Endothelial cell of umbilical vein (primary cell): ENCODE measurements at regions not wholly inside any gene's neighbourhood (a gene's known extent, or its start where the extent isn't known, plus 50 kb on each side); places are given as distances from the start of the nearest gene placed in this dataset.

ENCODE experiments used
- CTCF ChIP-seq, 2 donors: IDR thresholded peaks; 1 replicate in 1 of 2; 2 replicates in 1 of 2; pipeline ENCODE4 v1.5.1; 2011; ENCODE audit warnings: low read length in 2 of 2, mild to moderate bottlenecking in 2 of 2, moderate library complexity in 2 of 2, control low read depth in 1 of 2, inconsistent platforms in 1 of 2, low read depth in 1 of 2; ENCODE audit not compliant: insufficient read depth in 1 of 2; ENCODE audit errors: extremely low read depth in 1 of 2
- POLR2A ChIP-seq: IDR thresholded peaks from 2 replicates; pipeline ENCODE4 v1.6.1; 2012; ENCODE audit warnings: low read depth, mild to moderate bottlenecking, control low read depth, low read length

GRCh38 chr13:68976287-68976686 lies 1131.3 kb upstream of the ATXN8OS start:
- TF ChIP-seq CTCF (IDR thresholded peaks at IDR 0.05; ENCODE audit: extremely low read depth in 1 of 2, insufficient read depth in 1 of 2, low read depth in 1 of 2, low read length in 2 of 2) (no peak), POLR2A (no peak)
